HCT116 (cell line): ENCODE measurements at regions not wholly inside any gene's neighbourhood (a gene's known extent, or its start where the extent isn't known, plus 50 kb on each side); places are given as distances from the start of the nearest gene placed in this dataset.

Source experiments
- ATAC-seq: fragments of 200-7000 bp; cut with Tn5 transposase; 2 replicates; pipeline ENCODE4 v1.9.1; 2020; ENCODE audit warnings: mild to moderate bottlenecking, moderate library complexity
- BruUV-seq: library from RNA; stranded (reverse); fragments of 400-500 nt; replicated peaks from 2 replicates; lab custom pipeline; 2021; lab: Mats Ljungman, UMichigan
- CTCF ChIA-PET: fragments of 300-600 bp; sonication (Branson Sonifier 250); formaldehyde crosslinking; loops from one replicate; lab custom pipeline; 2021; ENCODE audit warnings: antibody characterized with exemption; lab: Charles Lee
- POLR2A ChIA-PET: fragments of 300-600, 350-600 bp; sonication (Branson Sonifier 250); formaldehyde crosslinking; loops from one replicate; lab custom pipeline; 2021; ENCODE audit warnings: antibody characterized with exemption; lab: Charles Lee
- RAD21 ChIA-PET, 2 experiments: fragments of 300-600 bp; sonication (Branson Sonifier 250); formaldehyde crosslinking; loops; one replicate each; lab custom pipeline; 2023; ENCODE audit warnings: low total read pairs in 2 of 2; ENCODE audit not compliant: uncharacterized antibody in 2 of 2, unreplicated experiment in 2 of 2, low non-redundant PET in 1 of 2; lab: Charles Lee
- DNase-seq: peaks from one replicate; pipeline ENCODE4 v3.0.0-alpha.2; 2010; ENCODE audit warnings: low read depth, low spot score
- H2AFZ ChIP-seq: fragments of 200-600 bp; shearing (Covaris generic), sonication (generic); 2 replicates; pipeline ENCODE4 v1.6.1; 2017; ENCODE audit warnings: low read depth, mixed run types, mixed read lengths, antibody characterized with exemption, low read length; ENCODE audit not compliant: poor library complexity, severe bottlenecking
- H3K27ac ChIP-seq: 2 replicates; pipeline ENCODE4 v1.5.1; 2012; ENCODE audit warnings: low read depth, low read length
- H3K27me3 ChIP-seq: fragments of 200-600 bp; sonication (generic); 2 replicates; pipeline ENCODE4 v1.6.1; 2016; ENCODE audit warnings: mixed run types, low read length, mixed read lengths; ENCODE audit not compliant: insufficient read depth
- H3K36me3 ChIP-seq, 2 experiments: fragments of 200-500 bp in 1 of 2; fragments of 200-600 bp in 1 of 2; sonication (Bioruptor generic) in 1 of 2; sonication (generic) in 1 of 2; 2 replicates each; pipeline versions ENCODE4 v1.5.1 to v1.6.1; 2014 to 2016; ENCODE audit warnings: low read length in 2 of 2, inconsistent platforms in 1 of 2, mixed read lengths in 1 of 2, mixed run types in 1 of 2; ENCODE audit not compliant: insufficient read depth in 2 of 2, control insufficient read depth in 1 of 2
- H3K4me1 ChIP-seq, 2 experiments: fragments of 200-600 bp in 1 of 2; sonication (generic) in 1 of 2; 2 replicates each; pipeline versions ENCODE4 v1.5.1 to v1.6.1; 2012 to 2017; ENCODE audit warnings: low read length in 2 of 2, inconsistent platforms in 1 of 2, mild to moderate bottlenecking in 1 of 2, mixed read lengths in 1 of 2, mixed run types in 1 of 2, moderate library complexity in 1 of 2; ENCODE audit not compliant: insufficient read depth in 2 of 2, control insufficient read depth in 1 of 2
- H3K4me2 ChIP-seq: fragments of 200-600 bp; sonication (generic); 2 replicates; pipeline ENCODE4 v1.6.1; 2017; ENCODE audit warnings: mixed run types, low read length, mixed read lengths
- H3K4me3 ChIP-seq, 2 experiments: fragments of 200-600 bp in 1 of 2; sonication (generic) in 1 of 2; replicated peaks in 1 of 2; 2 replicates each; pipeline ENCODE4 v1.5.1; 2011 to 2016; ENCODE audit warnings: low read length in 2 of 2, control low read depth in 1 of 2, low read depth in 1 of 2, mild to moderate bottlenecking in 1 of 2, mixed read lengths in 1 of 2, mixed run types in 1 of 2
- H3K79me2 ChIP-seq: fragments of 200-600 bp; sonication (generic); 2 replicates; pipeline ENCODE4 v1.6.1; 2017; ENCODE audit warnings: mild to moderate bottlenecking, mixed run types, low read length, moderate library complexity, mixed read lengths; ENCODE audit not compliant: insufficient read depth
- H3K9ac ChIP-seq: fragments of 200-600 bp; sonication (generic); 2 replicates; pipeline ENCODE4 v1.6.1; 2016; ENCODE audit warnings: low read length, mixed read lengths
- H3K9me2 ChIP-seq: fragments of 200-600 bp; sonication (generic), shearing (Covaris generic); 2 replicates; pipeline ENCODE4 v1.6.1; 2017; ENCODE audit warnings: mixed run types, mild to moderate bottlenecking, moderate library complexity; ENCODE audit not compliant: insufficient read depth
- H3K9me3 ChIP-seq, 2 experiments: fragments of 200-500 bp in 1 of 2; fragments of 200-600 bp in 1 of 2; sonication (Bioruptor generic) in 1 of 2; sonication (generic) in 1 of 2; 2 replicates each; pipeline ENCODE4 v1.6.1; 2014 to 2017; ENCODE audit warnings: low read length in 2 of 2, mixed read lengths in 2 of 2, inconsistent platforms in 1 of 2, low read depth in 1 of 2, mild to moderate bottlenecking in 1 of 2, mixed run types in 1 of 2, moderate library complexity in 1 of 2; ENCODE audit not compliant: control insufficient read depth in 1 of 2, insufficient read depth in 1 of 2
- H4K20me1 ChIP-seq: fragments of 200-600 bp; sonication (generic), shearing (Covaris generic); 2 replicates; pipeline ENCODE4 v1.6.1; 2017; ENCODE audit warnings: mixed run types, mild to moderate bottlenecking, moderate library complexity; ENCODE audit not compliant: insufficient read depth
- ATF3 ChIP-seq: IDR thresholded peaks from 2 replicates; pipeline ENCODE4 v1.6.1; 2012
- EGR1 ChIP-seq: IDR thresholded peaks from 2 replicates; pipeline ENCODE4 v1.6.1; 2012; ENCODE audit warnings: low read depth
- ELF1 ChIP-seq: IDR thresholded peaks from 2 replicates; pipeline ENCODE4 v1.6.1; 2012; ENCODE audit warnings: low read depth, borderline replicate concordance
- EZH2 ChIP-seq: fragments of 200-600 bp; sonication (generic); IDR thresholded peaks from 2 replicates; pipeline ENCODE4 v1.6.1; 2017; ENCODE audit warnings: antibody characterized with exemption, mixed run types
- EZH2phosphoT487 ChIP-seq: fragments of 200-600 bp; IDR thresholded peaks from 2 replicates; pipeline ENCODE4 v1.6.1; 2018; ENCODE audit warnings: antibody characterized with exemption, borderline replicate concordance
- FOSL1 ChIP-seq: IDR thresholded peaks from 2 replicates; pipeline ENCODE4 v1.6.1; 2012; ENCODE audit warnings: low read depth
- JUND ChIP-seq: IDR thresholded peaks from 2 replicates; pipeline ENCODE4 v1.6.1; 2012
- POLR2A ChIP-seq: IDR thresholded peaks from 2 replicates; pipeline ENCODE4 v1.7.0; 2011; ENCODE audit warnings: borderline replicate concordance; ENCODE audit not compliant: insufficient read depth, insufficient read length; ENCODE audit errors: extremely low read depth
- POLR2AphosphoS5 ChIP-seq: IDR thresholded peaks from 2 replicates; pipeline ENCODE4 v1.6.1; 2011; ENCODE audit warnings: mild to moderate bottlenecking, low read depth, low read length, moderate library complexity
- SIN3A ChIP-seq: IDR thresholded peaks from 2 replicates; pipeline ENCODE4 v1.6.1; 2012; ENCODE audit warnings: low read depth
- SP1 ChIP-seq: IDR thresholded peaks from 2 replicates; pipeline ENCODE4 v1.6.1; 2012; ENCODE audit warnings: low read depth
- SRF ChIP-seq: IDR thresholded peaks from 2 replicates; pipeline ENCODE4 v1.6.1; 2012; ENCODE audit warnings: low read depth
- YY1 ChIP-seq: IDR thresholded peaks from 2 replicates; pipeline ENCODE4 v1.6.1; 2011; ENCODE audit warnings: low read length, low read depth, moderate library complexity, mild to moderate bottlenecking; ENCODE audit not compliant: insufficient replicate concordance; ENCODE audit errors: extremely low read depth
- intact Hi-C: fragments of 100-400 bp; cut with micrococcal nuclease; formaldehyde crosslinking; loops from 2 replicates; pipeline ENCODE4 v1.10.0; 2022
- TF ChIP-seq, protein P1 (sequence below), 3 experiments: fragments of 200-600 bp in 1 of 3; sonication (generic) in 1 of 3; IDR thresholded peaks in 2 of 3; conservative IDR thresholded peaks in 1 of 3; 2 replicates each; pipeline ENCODE4 v1.5.1; 2012 to 2017; ENCODE audit warnings: low read depth in 2 of 3, low read length in 2 of 3, antibody characterized with exemption in 1 of 3, borderline replicate concordance in 1 of 3, control low read depth in 1 of 3, mild to moderate bottlenecking in 1 of 3, mixed read lengths in 1 of 3, mixed run types in 1 of 3, moderate library complexity in 1 of 3; ENCODE audit not compliant: insufficient read depth in 1 of 3

- ATAC-seq (no peak), DNase-seq (no peak)
- Histone ChIP-seq H3K4me1 (no peaks in the 10 kb centered on the region), H3K9me3 (no peaks in the 10 kb centered on the region), H3K4me2 (no peak overlapping the region), H4K20me1 (no peaks in the 10 kb centered on the region), H3K36me3 (no peaks in the 10 kb centered on the region), H3K9me2 (no peaks in the 10 kb centered on the region), H2AFZ (no peak overlapping the region), H3K4me3 (no peak overlapping the region), H3K27ac (no peak overlapping the region), H3K27me3 (peaks cover 28% of the 10 kb centered on the region; the same call in 1 of the 2 replicates), H3K79me2 (no peaks in the 10 kb centered on the region), H3K9ac (no peak overlapping the region)
- ChIA-PET POLR2A (no interaction called here), RAD21 (no interaction called here), CTCF (no interaction called here)
- no TSS peak for BruUV-seq
- no peak for TF ChIP-seq EZH2
- TF ChIP-seq SP1, result no peak
- TF ChIP-seq POLR2AphosphoS5, result no peak
- TF ChIP-seq SRF, result no peak
- no peak for TF ChIP-seq ELF1
- TF ChIP-seq YY1, result no peak
- TF ChIP-seq EGR1, result no peak
- no peak for TF ChIP-seq ATF3
- no peak for TF ChIP-seq POLR2A
- intact Hi-C loops, result no loop called here
Observed at GRCh38 chr2:217520356-217521010, 482.3 kb downstream of the TNS1 start.

DNA sequence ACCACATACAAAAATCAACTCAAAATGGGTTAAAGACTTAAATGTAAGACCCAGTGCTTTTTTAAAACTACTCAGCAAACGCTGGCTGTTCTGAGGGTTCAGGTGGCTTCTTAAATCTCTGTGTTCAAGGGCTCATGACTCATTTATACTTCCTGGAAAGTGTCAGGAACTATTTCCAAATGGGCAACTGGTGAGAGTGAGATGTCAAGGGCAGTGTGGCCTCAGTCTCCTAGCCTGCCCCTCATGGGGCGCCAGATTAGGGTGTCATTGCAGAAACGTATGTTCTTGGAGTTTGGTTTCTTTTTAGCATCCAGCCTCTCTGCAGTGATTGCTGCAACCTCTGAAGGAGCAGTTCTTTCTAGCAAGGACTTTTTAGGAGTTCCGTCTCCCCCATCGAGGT, 485.4 kb downstream of the TNS1 start:
- intact Hi-C loops, result loop anchor here (10.0 kb wide), 1 partner anchor 353 kb away; no protein-coding TSS in a partner anchor

More for the DNA sequence above, 485.4 kb downstream of the TNS1 start:
- Histone ChIP-seq H3K36me3 (no peaks in the 10 kb centered on the region), H3K4me3 (no peak overlapping the region), H4K20me1 (no peaks in the 10 kb centered on the region), H3K79me2 (no peaks in the 10 kb centered on the region), H3K27me3 (peaks cover 28% of the 10 kb centered on the region; the same call in 1 of the 2 replicates), H3K9ac (no peak overlapping the region), H2AFZ (no peak overlapping the region), H3K4me1 (no peaks in the 10 kb centered on the region), H3K27ac (no peak overlapping the region), H3K4me2 (no peak overlapping the region), H3K9me3 (no peaks in the 10 kb centered on the region), H3K9me2 (no peaks in the 10 kb centered on the region)
- TF ChIP-seq, protein P1, sequence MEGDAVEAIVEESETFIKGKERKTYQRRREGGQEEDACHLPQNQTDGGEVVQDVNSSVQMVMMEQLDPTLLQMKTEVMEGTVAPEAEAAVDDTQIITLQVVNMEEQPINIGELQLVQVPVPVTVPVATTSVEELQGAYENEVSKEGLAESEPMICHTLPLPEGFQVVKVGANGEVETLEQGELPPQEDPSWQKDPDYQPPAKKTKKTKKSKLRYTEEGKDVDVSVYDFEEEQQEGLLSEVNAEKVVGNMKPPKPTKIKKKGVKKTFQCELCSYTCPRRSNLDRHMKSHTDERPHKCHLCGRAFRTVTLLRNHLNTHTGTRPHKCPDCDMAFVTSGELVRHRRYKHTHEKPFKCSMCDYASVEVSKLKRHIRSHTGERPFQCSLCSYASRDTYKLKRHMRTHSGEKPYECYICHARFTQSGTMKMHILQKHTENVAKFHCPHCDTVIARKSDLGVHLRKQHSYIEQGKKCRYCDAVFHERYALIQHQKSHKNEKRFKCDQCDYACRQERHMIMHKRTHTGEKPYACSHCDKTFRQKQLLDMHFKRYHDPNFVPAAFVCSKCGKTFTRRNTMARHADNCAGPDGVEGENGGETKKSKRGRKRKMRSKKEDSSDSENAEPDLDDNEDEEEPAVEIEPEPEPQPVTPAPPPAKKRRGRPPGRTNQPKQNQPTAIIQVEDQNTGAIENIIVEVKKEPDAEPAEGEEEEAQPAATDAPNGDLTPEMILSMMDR (IDR thresholded peaks at IDR 0.05 in 2 of 3, conservative IDR thresholded peaks at IDR 0.05 in 1 of 3; ENCODE audit: borderline replicate concordance in 1 of 3, insufficient read depth in 1 of 3, low read depth in 2 of 3, low read length in 2 of 3), result no peak
- TF ChIP-seq ELF1 (no peak), EZH2phosphoT487 (no peak), JUND (no peak), FOSL1 (no peak), SIN3A (no peak)
- BruUV-seq, result no TSS peak
- ATAC-seq (no peak), DNase-seq (no peak)
- POLR2A ChIA-PET, result no interaction called here
- CTCF ChIA-PET, result interaction anchor here (1.1 to 1.5 kb wide), 2 partner anchors 196 to 375 kb away, joined by 3 read pairs; no protein-coding TSS in a partner anchor
- RAD21 ChIA-PET, result no interaction called here
